NK-92 treated with Interleukin-12 subunit alpha and Interleukin-12 subunit beta, amount 100 ng/mL, for 24 hours (cell line): ENCODE measurements at regions not wholly inside any gene's neighbourhood (a gene's known extent, or its start where the extent isn't known, plus 50 kb on each side); places are given as distances from the start of the nearest gene placed in this dataset.

Experiments used
- DNase-seq: peaks from one replicate; lab custom pipeline; 2025; lab: John Stamatoyannopoulos, UW

GRCh38 chr10:111354859-111355258 lies 278.0 kb downstream of the ADRA2A start:
- no peak for DNase-seq

DNA sequence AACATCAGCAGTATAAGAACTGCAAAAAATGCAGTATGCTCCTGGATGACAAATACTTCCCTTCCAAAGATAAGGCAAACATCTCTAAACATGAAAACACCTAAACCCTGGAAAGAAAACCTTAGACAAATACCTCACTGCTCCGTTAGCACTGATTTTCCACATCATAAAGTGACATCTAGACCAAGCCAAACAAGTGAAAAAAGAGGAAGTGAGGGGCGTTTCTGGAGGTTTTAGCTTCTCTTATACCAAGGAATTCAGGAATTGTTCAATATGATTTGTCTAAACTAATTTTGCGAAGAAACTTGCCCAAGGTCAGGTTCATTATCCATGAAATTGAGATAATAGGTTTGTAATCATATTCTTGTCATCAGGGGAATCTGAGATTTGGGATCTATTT lies 279.7 kb downstream of the ADRA2A start:
- DNase-seq = no peak

DNA sequence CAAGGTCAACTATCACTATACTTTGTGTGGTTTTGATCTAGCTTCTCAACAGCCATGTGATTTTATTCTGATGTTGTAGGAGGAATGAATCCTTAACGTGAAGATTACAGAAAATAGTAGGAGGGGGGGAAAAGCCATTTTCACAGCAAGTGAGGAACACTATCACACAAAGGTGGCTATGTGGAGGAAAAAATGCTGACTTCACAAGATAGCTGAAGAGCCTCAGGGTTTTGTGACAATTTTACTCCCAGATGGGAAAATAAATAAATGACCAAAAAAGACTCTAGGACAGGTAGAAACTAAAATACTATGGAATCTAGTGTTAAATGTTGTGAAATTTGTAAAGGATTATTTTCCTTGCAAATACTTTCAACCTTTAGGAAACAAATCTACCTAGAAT lies 281.0 kb downstream of the ADRA2A start:
- DNase-seq = no peak

DNA sequence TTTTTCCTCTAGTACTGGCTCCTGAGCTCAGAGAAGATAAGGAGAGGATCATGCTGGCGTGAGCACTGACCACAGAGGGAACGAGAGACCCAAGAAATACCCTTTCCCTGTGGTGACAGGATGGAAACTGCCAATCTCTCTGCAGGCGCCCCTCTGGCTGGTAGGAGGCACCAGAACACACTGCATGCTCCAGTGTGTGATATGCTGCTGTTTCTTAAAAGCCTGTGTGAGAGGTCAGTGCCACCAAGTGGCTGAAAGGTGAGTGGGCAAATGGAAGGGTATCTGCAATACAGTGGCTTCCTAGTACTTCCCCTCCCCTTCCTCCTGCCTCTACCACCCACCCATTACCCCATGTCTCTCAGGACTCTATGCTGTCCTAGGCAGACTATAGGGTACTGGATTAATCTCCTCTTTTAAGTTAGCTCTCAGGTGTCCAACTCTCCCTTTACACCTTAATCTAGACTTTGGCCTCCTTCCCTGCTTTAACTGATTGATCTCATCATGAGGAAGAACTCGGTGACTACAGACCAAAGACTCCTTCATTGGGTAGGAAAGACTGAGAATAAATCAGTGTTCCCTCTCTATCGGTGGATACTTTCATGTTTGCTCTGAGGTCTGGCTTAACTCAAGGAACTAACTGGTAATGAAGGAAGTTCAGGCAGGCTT lies 283.6 kb downstream of the ADRA2A start:
- no peak for DNase-seq

- no peak for DNase-seq
These were observed 290.7 kb downstream of the ADRA2A start for GRCh38 chr10:111367531-111367930.

GRCh38 chr10:111370101-111370500 lies 293.3 kb downstream of the ADRA2A start:
- no peak for DNase-seq

DNA sequence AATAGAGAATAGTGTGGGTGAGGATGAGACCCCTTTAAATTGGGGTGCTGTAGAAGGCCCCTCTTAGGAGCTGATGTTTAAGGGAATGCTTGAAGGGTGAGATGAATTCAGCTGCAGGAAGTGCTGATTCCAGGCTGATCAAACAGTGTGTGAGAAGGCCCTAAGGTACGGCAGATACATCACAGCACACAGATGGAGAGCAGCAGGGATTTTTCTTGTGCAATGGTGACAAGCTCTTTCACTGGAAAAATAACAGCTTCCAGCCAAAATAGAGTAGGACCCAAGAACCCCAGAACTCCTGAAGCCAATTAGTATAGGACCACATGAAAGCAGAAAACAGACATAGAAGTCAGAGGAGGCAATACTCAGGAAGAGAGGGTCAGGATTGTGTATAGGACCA lies 296.9 kb downstream of the ADRA2A start:
- DNase-seq = no peak

- DNase-seq = no peak
These were observed 302.8 kb downstream of the ADRA2A start for GRCh38 chr10:111379534-111380187.

DNA sequence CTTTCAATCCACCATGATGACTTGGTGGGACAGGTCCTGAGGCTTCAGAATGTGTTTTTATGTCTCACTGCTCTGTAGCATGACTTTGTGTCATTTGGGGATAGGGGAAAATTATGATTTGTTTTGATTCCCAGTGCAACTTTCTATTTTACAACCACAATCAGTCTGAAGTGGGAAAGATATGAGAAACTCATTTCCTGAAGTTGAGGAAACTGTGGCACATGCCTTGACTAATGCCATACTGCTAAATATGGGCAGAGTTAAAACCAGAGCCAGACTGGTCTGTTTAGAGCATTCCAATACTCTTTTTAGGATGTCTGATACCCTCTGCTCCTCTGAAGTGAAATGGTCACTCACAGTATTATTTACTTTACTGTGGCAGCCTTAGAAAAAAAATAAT lies 307.7 kb downstream of the ADRA2A start:
- DNase-seq = no peak

DNA sequence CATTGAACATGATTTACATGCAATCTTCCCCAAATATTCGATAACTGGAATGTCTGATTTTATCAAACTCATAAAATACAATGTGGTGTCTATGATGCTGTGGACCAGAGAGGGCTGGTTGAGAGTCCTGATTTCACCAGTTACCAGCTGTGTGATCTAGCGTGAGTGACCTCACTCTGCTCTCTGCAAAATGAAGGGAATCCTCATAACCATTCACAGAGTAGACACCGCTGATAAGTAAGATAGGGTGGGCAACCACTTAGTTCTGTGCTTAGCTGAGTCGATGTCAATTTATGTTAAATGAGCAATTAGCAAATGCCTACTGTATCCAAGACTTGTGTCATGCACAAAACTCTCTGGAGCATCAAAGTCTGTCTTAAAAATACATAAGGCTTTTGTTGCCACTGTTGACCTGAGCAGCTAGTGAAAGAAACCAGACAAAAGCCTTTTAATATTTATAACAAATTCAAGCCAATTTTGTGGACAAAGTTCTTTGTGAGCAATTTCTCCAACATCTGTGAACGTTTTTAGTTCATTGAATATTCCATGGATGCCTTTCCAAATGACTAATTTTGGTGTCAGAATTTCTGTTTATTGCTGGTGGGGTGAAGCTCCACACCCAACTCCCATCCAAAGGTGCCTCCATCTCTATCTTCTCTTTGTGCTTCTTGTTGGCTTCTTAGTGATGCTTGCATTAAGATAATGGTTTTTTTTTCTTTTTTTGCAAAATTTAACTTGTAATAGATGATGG lies 314.2 kb downstream of the ADRA2A start:
- no peak for DNase-seq

- no peak for DNase-seq
These were observed 315.3 kb downstream of the ADRA2A start for GRCh38 chr10:111392159-111392558.

- DNase-seq = no peak
These were observed 316.1 kb downstream of the ADRA2A start for GRCh38 chr10:111392910-111393309.

DNA sequence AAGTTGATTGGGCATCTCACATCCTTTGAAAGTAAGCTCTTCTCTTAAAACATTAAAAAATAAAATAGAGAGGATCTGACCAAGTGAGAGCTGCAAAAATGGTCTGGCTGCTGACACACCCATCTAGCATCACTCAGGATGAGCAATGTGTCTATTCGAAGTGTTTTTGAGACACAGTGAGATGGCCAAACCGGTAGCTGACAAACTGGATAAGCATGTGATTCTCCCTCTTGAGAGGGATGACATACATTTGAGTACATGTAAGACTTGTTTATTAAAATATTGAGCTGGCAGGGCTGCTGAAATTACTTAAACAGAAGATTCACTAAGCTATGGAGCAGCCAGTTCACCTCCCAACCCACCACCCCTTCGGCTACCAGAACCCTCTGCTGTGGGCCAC lies 333.9 kb downstream of the ADRA2A start:
- DNase-seq = no peak

GRCh38 chr10:111425459-111425858 lies 348.6 kb downstream of the ADRA2A start:
- DNase-seq = no peak

DNA sequence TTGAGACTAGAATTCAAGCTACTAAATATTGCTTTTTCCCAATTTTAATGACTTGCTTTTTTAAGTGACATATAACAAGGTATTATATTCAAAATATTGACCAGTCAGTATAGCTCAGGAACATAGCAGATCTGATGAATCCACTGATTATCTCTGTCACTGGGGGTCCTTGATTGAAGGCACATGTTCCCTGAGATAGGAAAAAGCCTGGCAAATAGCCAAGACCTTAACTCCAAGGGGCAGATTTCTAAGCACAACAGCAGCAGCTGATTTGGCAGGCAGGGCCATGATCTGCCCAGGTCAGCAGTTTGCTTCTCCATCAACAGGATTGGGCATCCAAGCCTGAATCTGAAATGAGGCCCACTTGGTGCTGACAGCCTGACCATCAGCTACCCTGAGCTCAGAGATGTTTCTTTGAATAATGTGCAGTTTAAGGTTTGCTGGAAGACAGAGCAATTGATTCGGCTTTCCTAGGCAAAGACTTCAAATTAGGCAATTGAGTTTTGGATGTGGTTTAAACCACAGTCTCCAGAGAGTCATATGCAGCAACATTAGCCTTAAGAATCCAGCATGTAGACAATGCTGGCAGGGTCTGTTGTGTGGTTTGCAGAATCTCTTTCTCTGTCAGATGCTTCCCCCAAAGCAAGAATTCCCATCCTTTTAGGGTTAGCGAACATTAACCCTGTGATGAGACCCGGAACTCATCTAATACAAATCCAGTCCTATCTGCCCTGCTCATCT lies 352.6 kb downstream of the ADRA2A start:
- no peak for DNase-seq

DNA sequence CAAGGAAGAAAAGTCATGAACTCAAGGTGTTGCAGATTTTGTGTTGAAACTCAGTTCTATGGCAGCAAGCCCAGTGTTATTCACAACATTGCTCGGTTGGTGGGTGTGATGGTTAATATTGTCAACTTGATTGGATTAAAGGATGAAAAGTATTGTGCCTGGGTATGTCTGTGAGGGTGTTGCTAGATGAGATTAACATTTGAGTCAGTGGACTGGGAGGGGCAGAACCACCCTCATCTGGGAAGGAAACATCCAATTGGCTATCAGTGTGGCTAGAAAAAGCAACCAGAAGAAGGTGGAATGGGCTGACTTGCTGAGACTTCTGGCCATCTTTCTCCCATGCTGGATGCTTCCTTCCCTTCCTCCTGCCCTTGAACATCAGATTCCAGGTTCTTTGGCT lies 353.2 kb downstream of the ADRA2A start:
- DNase-seq = no peak

- no peak for DNase-seq
These were observed 355.8 kb downstream of the ADRA2A start for GRCh38 chr10:111432588-111432987.

GRCh38 chr10:111435871-111436270 lies 359.0 kb downstream of the ADRA2A start:
- no peak for DNase-seq

GRCh38 chr10:111439034-111439842 lies 362.4 kb downstream of the ADRA2A start:
- no peak for DNase-seq

DNA sequence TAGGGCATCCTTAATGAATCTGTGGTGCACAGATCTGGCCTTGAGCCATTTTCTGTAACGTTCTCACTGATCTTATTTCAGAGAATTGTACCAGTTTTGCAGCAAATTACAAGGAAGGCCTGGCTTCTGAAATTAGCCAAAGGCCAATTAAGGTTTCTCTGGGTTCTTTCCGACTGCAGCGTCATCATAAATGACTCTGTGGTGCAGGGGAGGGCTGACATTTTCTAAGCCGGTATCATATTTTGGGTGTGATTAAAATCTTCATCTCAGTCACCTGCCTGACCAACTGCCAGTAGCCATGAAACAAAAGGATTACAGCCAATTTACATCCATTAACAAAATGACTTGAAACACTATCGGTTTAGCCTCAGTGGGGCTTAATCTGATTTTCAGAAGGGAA lies 363.7 kb downstream of the ADRA2A start:
- no peak for DNase-seq

- DNase-seq = no peak
These were observed 368.8 kb downstream of the ADRA2A start for GRCh38 chr10:111445667-111446066.

DNA sequence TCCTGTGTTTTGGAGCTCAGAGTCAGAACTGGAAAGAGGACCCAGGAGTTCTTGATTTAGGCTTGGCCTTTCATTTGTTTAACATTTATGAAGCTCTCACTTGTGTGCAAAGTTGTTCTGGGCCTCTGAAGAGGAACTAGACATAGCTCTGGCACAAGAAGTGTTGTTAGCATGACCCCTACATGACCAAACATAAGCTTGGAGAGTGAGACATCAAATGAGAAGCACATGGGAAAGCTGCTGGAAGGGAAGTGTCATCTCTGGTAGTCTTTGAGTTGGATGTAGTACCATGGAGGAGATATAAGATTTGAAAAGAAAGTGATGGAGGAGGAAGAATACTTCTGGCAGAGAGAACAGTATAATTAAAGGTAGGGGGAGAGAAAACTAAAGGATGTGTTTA lies 370.1 kb downstream of the ADRA2A start:
- no peak for DNase-seq
